Stimulated activated CD8-positive, alpha-beta memory T cell treated with anti-CD3 and anti-CD28 coated beads, Interleukin-15, amount 100 ng/mL, for 48 hours (primary cell): ENCODE measurements at regions not wholly inside any gene's neighbourhood (a gene's known extent, or its start where the extent isn't known, plus 50 kb on each side); places are given as distances from the start of the nearest gene placed in this dataset.

Experiments used
- DNase-seq, 2 donors: peaks; one replicate each; pipeline ENCODE4 v3.0.0-alpha.2; 2020; ENCODE audit warnings: low read depth in 2 of 2

GRCh38 chr4:141402712-141403111 lies 182.0 kb downstream of the ZNF330 start:
- no peak for DNase-seq

- no peak for DNase-seq
Observed at GRCh38 chr4:141403782-141404181, 183.1 kb downstream of the ZNF330 start.

GRCh38 chr4:141406237-141406636 lies 185.5 kb downstream of the ZNF330 start:
- no peak for DNase-seq

- no peak for DNase-seq
Observed at GRCh38 chr4:141409556-141409955, 188.9 kb downstream of the ZNF330 start.

- DNase-seq = no peak
Observed at GRCh38 chr4:141410839-141411238, 190.1 kb downstream of the ZNF330 start.

GRCh38 chr4:141411936-141412335 lies 191.2 kb downstream of the ZNF330 start:
- no peak for DNase-seq

GRCh38 chr4:141413366-141413765 lies 192.7 kb downstream of the ZNF330 start:
- DNase-seq = no peak

GRCh38 chr4:141415651-141416050 lies 195.0 kb downstream of the ZNF330 start:
- DNase-seq = no peak

GRCh38 chr4:141416219-141416618 lies 195.5 kb downstream of the ZNF330 start:
- no peak for DNase-seq

- DNase-seq = no peak
Observed at GRCh38 chr4:141416677-141417363, 196.1 kb downstream of the ZNF330 start.

GRCh38 chr4:141417387-141417786 lies 196.7 kb downstream of the ZNF330 start:
- DNase-seq = no peak

- DNase-seq = no peak
Observed at GRCh38 chr4:141425124-141425523, 204.4 kb downstream of the ZNF330 start.

- DNase-seq = no peak
Observed at GRCh38 chr4:141427726-141428296, 207.1 kb downstream of the ZNF330 start.

GRCh38 chr4:141429933-141430332 lies 206.4 kb upstream of the IL15 start:
- no peak for DNase-seq

GRCh38 chr4:141430686-141431085 lies 205.7 kb upstream of the IL15 start:
- DNase-seq = no peak

- no peak for DNase-seq
Observed at GRCh38 chr4:141432000-141432712, 204.2 kb upstream of the IL15 start.

- DNase-seq = no peak
Observed at GRCh38 chr4:141435446-141436225, 200.7 kb upstream of the IL15 start.

- no peak for DNase-seq
Observed at GRCh38 chr4:141439223-141439622, 197.2 kb upstream of the IL15 start.

- DNase-seq = no peak
Observed at GRCh38 chr4:141447761-141448160, 188.6 kb upstream of the IL15 start.

- no peak for DNase-seq
Observed at GRCh38 chr4:141448490-141448889, 187.9 kb upstream of the IL15 start.

GRCh38 chr4:141449927-141450326 lies 186.5 kb upstream of the IL15 start:
- DNase-seq = no peak

- DNase-seq = no peak
Observed at GRCh38 chr4:141455651-141456050, 180.7 kb upstream of the IL15 start.
